ENCODE measurements at regions not wholly inside any gene's neighbourhood (a gene's known extent, or its start where the extent isn't known, plus 50 kb on each side); places are given as distances from the start of the nearest gene placed in this dataset.

- H3K4me3 ChIP-seq (ENCODE audit: low read depth, low read length) = no peak overlapping the region
- TF ChIP-seq CTCF (conservative IDR thresholded peaks at IDR 0.05; ENCODE audit: low read depth, low read length) = no peak
- no peak for DNase-seq (ENCODE audit: low read depth)
Measured at GRCh38 chr12:92462527-92462926, 240.3 kb upstream of the PLEKHG7 start.

GRCh38 chr12:92462049-92462448, 240.7 kb upstream of the PLEKHG7 start:
- H3K4me3 ChIP-seq (ENCODE audit: low read depth, low read length) = no peak overlapping the region
- DNase-seq (ENCODE audit: low read depth) = peak; percentile 75
- TF ChIP-seq CTCF (conservative IDR thresholded peaks at IDR 0.05; ENCODE audit: low read depth, low read length) = no peak

GRCh38 chr12:92459850-92460249, 242.9 kb upstream of the PLEKHG7 start:
- no peak overlapping the region for H3K4me3 ChIP-seq (ENCODE audit: low read depth, low read length)
- DNase-seq (ENCODE audit: low read depth) = no peak
- no peak for TF ChIP-seq CTCF (conservative IDR thresholded peaks at IDR 0.05; ENCODE audit: low read depth, low read length)

- H3K4me3 ChIP-seq (ENCODE audit: low read depth, low read length) = no peak overlapping the region
- DNase-seq (ENCODE audit: low read depth) = no peak
- TF ChIP-seq CTCF (conservative IDR thresholded peaks at IDR 0.05; ENCODE audit: low read depth, low read length) = no peak
Measured at GRCh38 chr12:92458996-92459395, 243.8 kb upstream of the PLEKHG7 start.

GRCh38 chr12:92457458-92458180, 245.2 kb upstream of the PLEKHG7 start:
- no peak for TF ChIP-seq CTCF (conservative IDR thresholded peaks at IDR 0.05; ENCODE audit: low read depth, low read length)
- no peak overlapping the region for H3K4me3 ChIP-seq (ENCODE audit: low read depth, low read length)
- no peak for DNase-seq (ENCODE audit: low read depth)

- H3K4me3 ChIP-seq (ENCODE audit: low read depth, low read length) = no peak overlapping the region
- DNase-seq (ENCODE audit: low read depth) = no peak
- no peak for TF ChIP-seq CTCF (conservative IDR thresholded peaks at IDR 0.05; ENCODE audit: low read depth, low read length)
Measured at GRCh38 chr12:92452763-92453162, 250.0 kb upstream of the PLEKHG7 start.

GRCh38 chr12:92446083-92446460, 256.7 kb upstream of the PLEKHG7 start:
- TF ChIP-seq CTCF (conservative IDR thresholded peaks at IDR 0.05; ENCODE audit: low read depth, low read length) = no peak
- DNase-seq (ENCODE audit: low read depth) = no peak
- H3K4me3 ChIP-seq (ENCODE audit: low read depth, low read length) = no peak overlapping the region
